ENCODE measurements at regions not wholly inside any gene's neighbourhood (a gene's known extent, or its start where the extent isn't known, plus 50 kb on each side); places are given as distances from the start of the nearest gene placed in this dataset.
"Not testable (repeated sequence)": the region's sequence is repeated elsewhere in the genome, so short reads cannot be mapped to it uniquely, and the experiment has no call there.

GRCh38 chr1:30164693-30165092 is 558.7 kb downstream of the MATN1 start:
- no peak for DNase-seq

- no peak for DNase-seq
These were observed 560.8 kb downstream of the MATN1 start for GRCh38 chr1:30162565-30162964.

- DNase-seq = no peak
These were observed 561.4 kb downstream of the MATN1 start for GRCh38 chr1:30161953-30162352.

GRCh38 chr1:30160999-30161689 is 562.2 kb downstream of the MATN1 start:
- no peak for DNase-seq

- DNase-seq = no peak
These were observed 564.4 kb downstream of the MATN1 start for GRCh38 chr1:30159015-30159414.

- DNase-seq = not testable (repeated sequence)
These were observed 567.7 kb downstream of the MATN1 start for GRCh38 chr1:30155698-30156097.

- not testable (repeated sequence) for DNase-seq
These were observed 568.1 kb downstream of the MATN1 start for GRCh38 chr1:30155253-30155652.

GRCh38 chr1:30153743-30154449 is 569.5 kb downstream of the MATN1 start:
- DNase-seq = no peak

GRCh38 chr1:30151826-30152225 is 571.6 kb downstream of the MATN1 start:
- no peak for DNase-seq

- no peak for DNase-seq
These were observed 572.3 kb downstream of the MATN1 start for GRCh38 chr1:30151119-30151518.

GRCh38 chr1:30149226-30149625 is 574.2 kb downstream of the MATN1 start:
- DNase-seq = no peak

GRCh38 chr1:30148676-30149075 is 574.7 kb downstream of the MATN1 start:
- DNase-seq = no peak

GRCh38 chr1:30147188-30147587 is 576.2 kb downstream of the MATN1 start:
- DNase-seq = no peak

- DNase-seq = no peak
These were observed 576.9 kb downstream of the MATN1 start for GRCh38 chr1:30146448-30146847.

GRCh38 chr1:30145723-30146303 is 577.6 kb downstream of the MATN1 start:
- DNase-seq = no peak

GRCh38 chr1:30144831-30145230 is 578.6 kb downstream of the MATN1 start:
- no peak for DNase-seq

GRCh38 chr1:30143517-30143916 is 579.9 kb downstream of the MATN1 start:
- DNase-seq = no peak

GRCh38 chr1:30140566-30140965 is 582.8 kb downstream of the MATN1 start:
- DNase-seq = no peak

- no peak for DNase-seq
These were observed 584.5 kb downstream of the MATN1 start for GRCh38 chr1:30138891-30139290.

- no peak for DNase-seq
These were observed 586.4 kb downstream of the MATN1 start for GRCh38 chr1:30137001-30137400.

GRCh38 chr1:30135698-30136097 is 587.7 kb downstream of the MATN1 start:
- no peak for DNase-seq

GRCh38 chr1:30134466-30135217 is 588.7 kb downstream of the MATN1 start:
- DNase-seq = no peak

- no peak for DNase-seq
These were observed 589.9 kb downstream of the MATN1 start for GRCh38 chr1:30133414-30134055.

Data from stimulated activated CD4-positive, alpha-beta T cell treated with anti-CD3 and anti-CD28 coated beads, Interleukin-4, amount 100 ng/mL, for 4 hours (primary cell).